ENCODE measurements at regions not wholly inside any gene's neighbourhood (a gene's known extent, or its start where the extent isn't known, plus 50 kb on each side); places are given as distances from the start of the nearest gene placed in this dataset.
"Not testable (repeated sequence)": the region's sequence is repeated elsewhere in the genome, so short reads cannot be mapped to it uniquely, and the experiment has no call there.

GRCh38 chr5:125894383-125894782 lies 528.8 kb upstream of the GRAMD2B start:
- DNase-seq: no peak

- DNase-seq: no peak
These were observed 526.8 kb upstream of the GRAMD2B start for GRCh38 chr5:125896368-125896767.

GRCh38 chr5:125897089-125897488 lies 526.1 kb upstream of the GRAMD2B start:
- no peak for DNase-seq

- no peak for DNase-seq
These were observed 524.3 kb upstream of the GRAMD2B start for GRCh38 chr5:125898851-125899405.

- DNase-seq: no peak
These were observed 511.2 kb upstream of the GRAMD2B start for GRCh38 chr5:125912028-125912427.

- DNase-seq: no peak
These were observed 510.0 kb upstream of the GRAMD2B start for GRCh38 chr5:125913200-125913599.

GRCh38 chr5:125914471-125914870 lies 508.7 kb upstream of the GRAMD2B start:
- DNase-seq: no peak

- not testable (repeated sequence) for DNase-seq
These were observed 499.3 kb upstream of the GRAMD2B start for GRCh38 chr5:125923958-125924357.

GRCh38 chr5:125926172-125926571 lies 497.0 kb upstream of the GRAMD2B start:
- no peak for DNase-seq

GRCh38 chr5:125928663-125929062 lies 494.5 kb upstream of the GRAMD2B start:
- no peak for DNase-seq

GRCh38 chr5:125950012-125950615 lies 473.1 kb upstream of the GRAMD2B start:
- no peak for DNase-seq

- DNase-seq: no peak
These were observed 462.1 kb upstream of the GRAMD2B start for GRCh38 chr5:125961150-125961549.

- no peak for DNase-seq
These were observed 457.6 kb upstream of the GRAMD2B start for GRCh38 chr5:125965577-125965976.

GRCh38 chr5:125967576-125967975 lies 455.6 kb upstream of the GRAMD2B start:
- DNase-seq: no peak

GRCh38 chr5:125969011-125969813 lies 454.0 kb upstream of the GRAMD2B start:
- DNase-seq: no peak

GRCh38 chr5:125969814-125970171 lies 453.4 kb upstream of the GRAMD2B start:
- no peak for DNase-seq

- no peak for DNase-seq
These were observed 452.4 kb upstream of the GRAMD2B start for GRCh38 chr5:125970631-125971307.

GRCh38 chr5:125972706-125973105 lies 450.5 kb upstream of the GRAMD2B start:
- DNase-seq: no peak

GRCh38 chr5:125974679-125975078 lies 448.5 kb upstream of the GRAMD2B start:
- DNase-seq: no peak

GRCh38 chr5:125976421-125977000 lies 446.7 kb upstream of the GRAMD2B start:
- no peak for DNase-seq

- no peak for DNase-seq
These were observed 445.2 kb upstream of the GRAMD2B start for GRCh38 chr5:125978015-125978414.

- DNase-seq: no peak
These were observed 443.6 kb upstream of the GRAMD2B start for GRCh38 chr5:125979636-125980035.

- no peak for DNase-seq
These were observed 442.2 kb upstream of the GRAMD2B start for GRCh38 chr5:125981016-125981415.
